GM18867 (cell line): ENCODE measurements at regions not wholly inside any gene's neighbourhood (a gene's known extent, or its start where the extent isn't known, plus 50 kb on each side); places are given as distances from the start of the nearest gene placed in this dataset.
"Not testable (repeated sequence)": the region's sequence is repeated elsewhere in the genome, so short reads cannot be mapped to it uniquely, and the experiment has no call there.

Experiments
- ATAC-seq: cut with Tn5 transposase; IDR thresholded peaks from one replicate; pipeline ENCODE4 v1.9.1; 2021; ENCODE audit warnings: mild to moderate bottlenecking, moderate library complexity; ENCODE audit not compliant: unreplicated experiment

- no peak for ATAC-seq
Observed at GRCh38 chr20:56914532-56914931, 285.4 kb downstream of the TFAP2C start.

- ATAC-seq = no peak
Observed at GRCh38 chr20:56916345-56916622, 287.2 kb downstream of the TFAP2C start.

GRCh38 chr20:56920041-56920440 is 290.9 kb downstream of the TFAP2C start:
- not testable (repeated sequence) for ATAC-seq

GRCh38 chr20:56922497-56922896 is 293.4 kb downstream of the TFAP2C start:
- no peak for ATAC-seq

GRCh38 chr20:56924292-56925081 is 295.4 kb downstream of the TFAP2C start:
- no peak for ATAC-seq

- no peak for ATAC-seq
Observed at GRCh38 chr20:56925082-56925830, 296.1 kb downstream of the TFAP2C start.

- ATAC-seq = no peak
Observed at GRCh38 chr20:56925831-56926170, 296.7 kb downstream of the TFAP2C start.

GRCh38 chr20:56926501-56926900 is 297.4 kb downstream of the TFAP2C start:
- ATAC-seq = no peak

GRCh38 chr20:56927127-56927526 is 298.0 kb downstream of the TFAP2C start:
- ATAC-seq = no peak

GRCh38 chr20:56928007-56928406 is 298.9 kb downstream of the TFAP2C start:
- ATAC-seq = no peak

- no peak for ATAC-seq
Observed at GRCh38 chr20:56929606-56930005, 300.5 kb downstream of the TFAP2C start.

GRCh38 chr20:56930876-56931275 is 301.8 kb downstream of the TFAP2C start:
- no peak for ATAC-seq

GRCh38 chr20:56932575-56933330 is 303.6 kb downstream of the TFAP2C start:
- ATAC-seq = no peak

GRCh38 chr20:56933331-56933698 is 304.2 kb downstream of the TFAP2C start:
- no peak for ATAC-seq

GRCh38 chr20:56934888-56935287 is 305.8 kb downstream of the TFAP2C start:
- ATAC-seq = no peak

GRCh38 chr20:56940466-56940865 is 311.4 kb downstream of the TFAP2C start:
- ATAC-seq = no peak

GRCh38 chr20:56941101-56941686 is 312.1 kb downstream of the TFAP2C start:
- no peak for ATAC-seq

- no peak for ATAC-seq
Observed at GRCh38 chr20:56943946-56944945, 315.1 kb downstream of the TFAP2C start.

- ATAC-seq = no peak
Observed at GRCh38 chr20:56945057-56945456, 316.0 kb downstream of the TFAP2C start.

GRCh38 chr20:56945901-56946300 is 316.8 kb downstream of the TFAP2C start:
- no peak for ATAC-seq
